ENCODE measurements at regions not wholly inside any gene's neighbourhood (a gene's known extent, or its start where the extent isn't known, plus 50 kb on each side); places are given as distances from the start of the nearest gene placed in this dataset.

GRCh38 chr14:104252256-104253215 lies 114.1 kb downstream of the KIF26A start:
- TF ChIP-seq CTCF (IDR thresholded peaks at IDR 0.05) = no peak
- TF ChIP-seq POLR2AphosphoS5 (IDR thresholded peaks at IDR 0.05) = no peak
